MCF 10A (cell line): ENCODE measurements at regions not wholly inside any gene's neighbourhood (a gene's known extent, or its start where the extent isn't known, plus 50 kb on each side); places are given as distances from the start of the nearest gene placed in this dataset.
A peak's percentile ranks its signal among the peaks of the same experiment; 100 is the strongest.

ENCODE experiments used
- BruUV-seq: library from RNA; stranded (reverse); fragments of 400-500 nt; replicated peaks from 2 replicates; lab custom pipeline; 2021; lab: Mats Ljungman, UMichigan
- CTCF ChIA-PET: fragments of 300-600 bp; sonication (Branson Sonifier 250); formaldehyde crosslinking; extraction: SDS; loops from one replicate; lab custom pipeline; 2021; ENCODE audit warnings: antibody characterized with exemption, inconsistent platforms; lab: Yijun Ruan, JAX
- POLR2A ChIA-PET: fragments of 300-600, 350-650 bp; sonication (Branson Sonifier 250); formaldehyde crosslinking; extraction: SDS; loops from one replicate; lab custom pipeline; 2020; ENCODE audit warnings: antibody characterized with exemption, inconsistent platforms; lab: Yijun Ruan, JAX
- DNase-seq: peaks from one replicate; pipeline ENCODE4 v3.0.0-alpha.2; 2018; ENCODE audit not compliant: unreplicated experiment
- H3K27ac Mint-ChIP-seq: one replicate; pipeline ENCODE4 v1.8.0; 2022; ENCODE audit warnings: mild to moderate bottlenecking, low read depth, mixed read lengths; ENCODE audit not compliant: unreplicated experiment
- H3K27me3 Mint-ChIP-seq: one replicate; pipeline ENCODE4 v1.8.0; 2022; ENCODE audit warnings: mixed read lengths; ENCODE audit not compliant: insufficient read depth, unreplicated experiment
- H3K36me3 Mint-ChIP-seq: one replicate; pipeline ENCODE4 v1.8.0; 2022; ENCODE audit warnings: mild to moderate bottlenecking, moderate library complexity, mixed read lengths; ENCODE audit not compliant: insufficient read depth, unreplicated experiment
- H3K4me1 Mint-ChIP-seq: one replicate; pipeline ENCODE4 v1.8.0; 2022; ENCODE audit warnings: mixed read lengths; ENCODE audit not compliant: insufficient read depth, unreplicated experiment
- H3K4me3 Mint-ChIP-seq: one replicate; pipeline ENCODE4 v1.8.0; 2022; ENCODE audit warnings: mild to moderate bottlenecking, moderate library complexity, mixed read lengths; ENCODE audit not compliant: unreplicated experiment
- H3K9me3 Mint-ChIP-seq: one replicate; pipeline ENCODE4 v1.8.0; 2022; ENCODE audit warnings: mixed read lengths; ENCODE audit not compliant: unreplicated experiment
- CTCF ChIP-seq: fragments of 200-600 bp; IDR thresholded peaks from one replicate; pipeline ENCODE4 v1.8.0; 2022; ENCODE audit warnings: antibody characterized with exemption, mild to moderate bottlenecking; ENCODE audit not compliant: unreplicated experiment
- intact Hi-C: fragments of 100-400 bp; cut with micrococcal nuclease; formaldehyde crosslinking; loops from 2 replicates; pipeline ENCODE4 v1.14.1; 2022

- H3K36me3 Mint-ChIP-seq: no peaks in the 10 kb centered on the region
- intact Hi-C loops: no loop called here
- POLR2A ChIA-PET: no interaction called here
- BruUV-seq: no TSS peak
- no peak overlapping the region for H3K4me3 Mint-ChIP-seq
- no peak for DNase-seq
- H3K9me3 Mint-ChIP-seq: no peaks in the 10 kb centered on the region
- no peaks in the 10 kb centered on the region for H3K27me3 Mint-ChIP-seq
- H3K4me1 Mint-ChIP-seq: peaks cover 14% of the 10 kb centered on the region
- no peak overlapping the region for H3K27ac Mint-ChIP-seq
- TF ChIP-seq CTCF: no peak
- CTCF ChIA-PET: interaction anchor here (0.5 to 1.8 kb wide), 3 partner anchors 291 to 363 kb away, joined by 3 to 9 read pairs (median 5); no protein-coding TSS in a partner anchor
These were observed 137.2 kb upstream of the NGF start for GRCh38 chr1:115475252-115475651.

GRCh38 chr1:115473986-115474565, 136.0 kb upstream of the NGF start:
- POLR2A ChIA-PET: no interaction called here

DNA sequence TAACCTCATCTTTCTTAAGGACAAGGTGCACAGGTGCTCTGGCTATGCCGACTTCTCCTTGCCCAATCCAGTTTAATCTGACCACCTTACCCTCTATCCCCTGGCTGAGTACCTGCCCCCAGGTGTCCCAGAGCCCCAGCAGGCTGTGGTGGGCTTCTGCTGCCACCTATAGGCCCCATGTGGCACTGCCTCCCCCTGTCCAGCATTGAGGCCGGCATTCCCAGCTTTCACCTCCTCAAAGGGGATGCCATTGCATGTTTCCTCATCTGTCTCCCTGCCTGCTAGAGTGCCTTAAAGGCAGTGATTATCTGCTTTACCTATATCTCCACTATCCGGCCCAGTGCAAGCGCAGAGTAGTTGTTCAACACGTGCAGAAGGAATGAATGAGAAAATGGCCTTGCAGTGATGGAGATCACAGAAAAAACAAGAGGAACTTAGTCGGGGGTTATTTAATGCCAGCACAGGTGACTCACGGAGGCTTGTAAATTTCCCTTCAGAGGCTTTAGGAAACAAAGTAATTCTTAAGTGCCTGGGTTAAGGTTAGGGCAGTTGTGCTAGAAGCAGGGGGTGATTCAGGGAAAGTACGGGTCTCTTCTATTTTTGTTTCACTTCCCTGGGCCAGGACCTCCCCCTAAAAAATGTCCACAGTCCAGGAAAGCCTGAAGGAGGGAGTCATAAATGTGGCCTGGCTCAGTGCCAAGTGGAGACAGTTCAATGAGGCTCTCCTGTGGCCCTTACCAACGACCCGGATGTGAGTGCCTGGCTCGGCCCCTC, 131.8 kb upstream of the NGF start:
- Mint-ChIP-seq H3K27ac (no peak overlapping the region), H3K4me3 (no peak overlapping the region), H3K4me1 (peaks cover 20% of the 10 kb centered on the region), H3K36me3 (no peaks in the 10 kb centered on the region), H3K9me3 (no peaks in the 10 kb centered on the region), H3K27me3 (no peaks in the 10 kb centered on the region)
- peak; percentile 96 for TF ChIP-seq CTCF
- CTCF ChIA-PET: interaction anchor here (0.6 to 14.0 kb wide), 37 partner anchors 10 to 1092 kb away, joined by 3 to 382 read pairs (median 3); no protein-coding TSS in a partner anchor
- POLR2A ChIA-PET: interaction anchor here (0.7 to 1.7 kb wide), 4 partner anchors 26 to 331 kb away, joined by 3 to 8 read pairs (median 4); no protein-coding TSS in a partner anchor
- intact Hi-C loops: loop anchor here (1.0 to 5.0 kb wide), 5 partner anchors 77 to 493 kb away; no protein-coding TSS in a partner anchor
- peak; percentile 72 for DNase-seq
- no TSS peak for BruUV-seq

More at GRCh38 chr1:115473986-115474565, 136.0 kb upstream of the NGF start:
- DNase-seq: peak; percentile 78
- intact Hi-C loops: no loop called here
- H3K27me3 Mint-ChIP-seq: no peaks in the 10 kb centered on the region
- TF ChIP-seq CTCF: no peak
- no peak overlapping the region for H3K27ac Mint-ChIP-seq
- peaks cover 20% of the 10 kb centered on the region for H3K4me1 Mint-ChIP-seq
- H3K4me3 Mint-ChIP-seq: no peak overlapping the region
- H3K36me3 Mint-ChIP-seq: no peaks in the 10 kb centered on the region
- BruUV-seq: no TSS peak
- H3K9me3 Mint-ChIP-seq: no peaks in the 10 kb centered on the region
- CTCF ChIA-PET: interaction anchor here (0.6 to 14.0 kb wide), 4 partner anchors 11 to 335 kb away, joined by 3 to 382 read pairs (median 4); no protein-coding TSS in a partner anchor

DNA sequence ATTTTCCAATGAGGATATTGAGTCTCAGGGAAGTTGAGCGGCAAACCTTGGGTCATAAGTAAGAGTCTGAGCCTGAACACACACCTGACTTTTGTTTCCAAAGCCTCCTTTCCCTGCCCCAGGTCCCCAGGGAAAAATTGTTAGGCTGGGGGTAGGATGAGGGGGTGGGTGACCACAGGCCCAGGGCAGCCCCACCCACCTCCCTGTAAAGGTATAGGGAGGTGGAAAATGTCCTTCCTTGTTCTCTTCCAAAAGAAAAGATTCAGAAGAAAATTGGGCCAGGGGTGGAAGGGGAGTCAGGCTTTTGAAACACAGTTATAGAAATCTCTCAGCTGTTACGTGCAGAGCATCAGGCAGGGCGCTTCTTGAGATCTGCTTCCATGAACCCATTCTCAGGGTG, 129.7 kb upstream of the NGF start:
- CTCF ChIA-PET: interaction anchor here (0.6 to 14.0 kb wide), 7 partner anchors 10 to 326 kb away, joined by 3 to 382 read pairs (median 4); no protein-coding TSS in a partner anchor
- no peaks in the 10 kb centered on the region for H3K9me3 Mint-ChIP-seq
- TF ChIP-seq CTCF: no peak
- POLR2A ChIA-PET: interaction anchor here (1.0 kb wide), 1 partner anchor 325 kb away, joined by 3 read pairs; no protein-coding TSS in a partner anchor
- no TSS peak for BruUV-seq
- no peak for DNase-seq
- no peaks in the 10 kb centered on the region for H3K27me3 Mint-ChIP-seq
- H3K27ac Mint-ChIP-seq: no peak overlapping the region
- no peaks in the 10 kb centered on the region for H3K36me3 Mint-ChIP-seq
- intact Hi-C loops: loop anchor here (5.0 kb wide), 2 partner anchors 80 to 490 kb away; no protein-coding TSS in a partner anchor
- no peak overlapping the region for H3K4me3 Mint-ChIP-seq
- peaks cover 8% of the 10 kb centered on the region for H3K4me1 Mint-ChIP-seq
